ENCODE measurements at regions not wholly inside any gene's neighbourhood (a gene's known extent, or its start where the extent isn't known, plus 50 kb on each side); places are given as distances from the start of the nearest gene placed in this dataset.

DNA sequence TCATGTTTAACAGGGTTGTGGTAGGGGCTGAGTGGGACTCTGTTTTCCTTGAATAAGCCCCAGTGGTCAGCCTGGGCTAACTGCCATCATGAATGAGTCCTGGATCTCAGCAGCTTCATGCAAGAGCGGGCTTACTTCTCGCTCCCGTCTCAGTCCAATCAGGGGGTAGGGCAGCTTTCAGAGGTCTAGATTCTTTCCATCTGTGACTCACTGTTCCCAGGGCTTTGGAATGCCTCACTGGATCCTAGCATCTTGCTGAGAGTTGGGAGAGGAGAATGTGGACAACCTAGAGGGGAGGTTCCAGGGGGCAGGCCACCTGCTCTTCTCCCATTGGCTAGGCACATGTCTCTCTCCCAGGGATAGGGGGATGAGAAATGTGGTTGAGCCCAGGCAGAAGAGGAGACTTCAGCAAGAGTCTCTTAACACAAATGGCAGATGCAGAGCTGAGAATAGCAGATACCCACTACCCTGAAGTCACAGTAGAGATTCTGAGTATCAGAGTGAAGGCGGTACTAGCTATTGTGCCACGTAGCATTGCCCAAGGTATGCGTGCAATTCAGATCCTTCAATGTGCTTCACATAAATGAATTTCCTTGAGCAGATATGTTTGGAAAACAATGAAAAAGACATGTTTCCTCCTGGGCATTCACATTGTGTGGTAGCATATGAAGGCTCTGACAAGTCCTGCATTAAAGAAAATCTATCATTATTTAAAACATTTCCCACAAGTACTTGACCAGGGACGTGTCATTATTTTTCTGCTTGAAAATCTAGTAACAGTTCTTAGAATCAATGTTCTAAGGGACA lies 257.7 kb upstream of the PROK2 start:
- no peak for TF ChIP-seq EZH2phosphoT487 (IDR thresholded peaks at IDR 0.05)
- TF ChIP-seq CTCF (IDR thresholded peaks at IDR 0.05), result no peak
